SH-SY5Y (cell line): ENCODE measurements at regions not wholly inside any gene's neighbourhood (a gene's known extent, or its start where the extent isn't known, plus 50 kb on each side); places are given as distances from the start of the nearest gene placed in this dataset.

ENCODE experiments used
- GATA2 ChIP-seq: IDR thresholded peaks from 2 replicates; pipeline ENCODE4 v1.6.1; 2011; ENCODE audit warnings: mild to moderate bottlenecking, low read depth, low read length
- GATA3 ChIP-seq: IDR thresholded peaks from 2 replicates; pipeline ENCODE4 v1.6.1; 2011; ENCODE audit warnings: low read depth, mild to moderate bottlenecking, low read length, moderate library complexity

GRCh38 chr9:126208216-126208758 lies 118.3 kb upstream of the MVB12B start:
- TF ChIP-seq GATA2, result no peak
- no peak for TF ChIP-seq GATA3

- no peak for TF ChIP-seq GATA3
- no peak for TF ChIP-seq GATA2
Measured at GRCh38 chr9:126211441-126212074, 115.1 kb upstream of the MVB12B start.

GRCh38 chr9:126215486-126215885 lies 111.1 kb upstream of the MVB12B start:
- TF ChIP-seq GATA3 (no peak), GATA2 (no peak)

GRCh38 chr9:126216826-126217225 lies 109.8 kb upstream of the MVB12B start:
- TF ChIP-seq GATA2 (no peak), GATA3 (no peak)

- TF ChIP-seq GATA2, result no peak
Measured at GRCh38 chr9:126217250-126217653, 109.4 kb upstream of the MVB12B start.

- TF ChIP-seq GATA2 (no peak), GATA3 (no peak)
Measured at GRCh38 chr9:126217797-126218196, 108.8 kb upstream of the MVB12B start.

GRCh38 chr9:126218359-126219125 lies 108.1 kb upstream of the MVB12B start:
- no peak for TF ChIP-seq GATA3
- TF ChIP-seq GATA2, result no peak

- no peak for TF ChIP-seq GATA2
- TF ChIP-seq GATA3, result no peak
Measured at GRCh38 chr9:126219166-126219565, 107.5 kb upstream of the MVB12B start.

- no peak for TF ChIP-seq GATA2
- no peak for TF ChIP-seq GATA3
Measured at GRCh38 chr9:126219648-126220063, 107.0 kb upstream of the MVB12B start.

- TF ChIP-seq GATA2, result no peak
- no peak for TF ChIP-seq GATA3
Measured at GRCh38 chr9:126221480-126221879, 105.1 kb upstream of the MVB12B start.

GRCh38 chr9:126222363-126222834 lies 104.2 kb upstream of the MVB12B start:
- TF ChIP-seq GATA2 (no peak), GATA3 (no peak)

- no peak for TF ChIP-seq GATA2
- TF ChIP-seq GATA3, result no peak
Measured at GRCh38 chr9:126222835-126223431, 103.7 kb upstream of the MVB12B start.

GRCh38 chr9:126223798-126224531 lies 102.7 kb upstream of the MVB12B start:
- no peak for TF ChIP-seq GATA2
- TF ChIP-seq GATA3, result no peak

GRCh38 chr9:126225611-126226609 lies 100.7 kb upstream of the MVB12B start:
- TF ChIP-seq GATA2 (no peak), GATA3 (no peak)
